ENCODE measurements at regions not wholly inside any gene's neighbourhood (a gene's known extent, or its start where the extent isn't known, plus 50 kb on each side); places are given as distances from the start of the nearest gene placed in this dataset.

GRCh38 chr12:74626397-74626796 is 88.8 kb downstream of the ATXN7L3B start:
- Histone ChIP-seq H3K4me1 (no peaks in the 10 kb centered on the region), H3K36me3 (no peaks in the 10 kb centered on the region), H3K27me3 (0 out of 2 replicates have a peak, but pooled peaks cover 3% of the 10 kb centered on the region), H3K9me3 (no peaks in the 10 kb centered on the region), H3K4me3 (ENCODE audit: low read depth, low read length) (no peak overlapping the region)
- no peak for TF ChIP-seq CTCF (IDR thresholded peaks at IDR 0.05; ENCODE audit: low read depth, low read length)
- no peak for DNase-seq

GRCh38 chr12:74641262-74641661 is 103.6 kb downstream of the ATXN7L3B start:
- H3K4me3 ChIP-seq (ENCODE audit: low read depth, low read length) = no peak overlapping the region

GRCh38 chr12:74641694-74642093 is 104.1 kb downstream of the ATXN7L3B start:
- no peak for TF ChIP-seq CTCF (IDR thresholded peaks at IDR 0.05; ENCODE audit: low read depth, low read length)
- Histone ChIP-seq H3K27me3 (peaks cover 2% of the 10 kb centered on the region; the same call in 1 of the 2 replicates), H3K36me3 (no peaks in the 10 kb centered on the region), H3K4me3 (ENCODE audit: low read depth, low read length) (no peak overlapping the region), H3K4me1 (no peaks in the 10 kb centered on the region), H3K9me3 (no peaks in the 10 kb centered on the region)
- no peak for DNase-seq

More at GRCh38 chr12:74641262-74641661, 103.6 kb downstream of the ATXN7L3B start:
- Histone ChIP-seq H3K9me3 (no peaks in the 10 kb centered on the region), H3K36me3 (no peaks in the 10 kb centered on the region), H3K4me1 (no peaks in the 10 kb centered on the region), H3K27me3 (peaks cover 2% of the 10 kb centered on the region; the same call in 1 of the 2 replicates)
- DNase-seq = no peak
- TF ChIP-seq CTCF (IDR thresholded peaks at IDR 0.05; ENCODE audit: low read depth, low read length) = no peak

GRCh38 chr12:74644681-74645080 is 107.0 kb downstream of the ATXN7L3B start:
- Histone ChIP-seq H3K9me3 (no peaks in the 10 kb centered on the region), H3K4me1 (no peaks in the 10 kb centered on the region), H3K36me3 (no peaks in the 10 kb centered on the region), H3K27me3 (peaks cover 2% of the 10 kb centered on the region; the same call in 1 of the 2 replicates), H3K4me3 (ENCODE audit: low read depth, low read length) (no peak overlapping the region)
- TF ChIP-seq CTCF (IDR thresholded peaks at IDR 0.05; ENCODE audit: low read depth, low read length) = no peak
- DNase-seq = no peak

GRCh38 chr12:74646831-74647230 is 109.2 kb downstream of the ATXN7L3B start:
- H3K4me1 ChIP-seq = no peaks in the 10 kb centered on the region
- DNase-seq = peak; percentile 10

More at GRCh38 chr12:74646831-74647230, 109.2 kb downstream of the ATXN7L3B start:
- peak; percentile 33 for TF ChIP-seq CTCF (IDR thresholded peaks at IDR 0.05; ENCODE audit: low read depth, low read length)
- Histone ChIP-seq H3K36me3 (no peaks in the 10 kb centered on the region), H3K27me3 (peaks cover 2% of the 10 kb centered on the region; the same call in 1 of the 2 replicates), H3K9me3 (no peaks in the 10 kb centered on the region), H3K4me3 (ENCODE audit: low read depth, low read length) (no peak overlapping the region)
